ENCODE measurements at regions not wholly inside any gene's neighbourhood (a gene's known extent, or its start where the extent isn't known, plus 50 kb on each side); places are given as distances from the start of the nearest gene placed in this dataset.
"Not testable (repeated sequence)": the region's sequence is repeated elsewhere in the genome, so short reads cannot be mapped to it uniquely, and the experiment has no call there.

- H3K4me3 ChIP-seq: no peak overlapping the region
- intact Hi-C loops (cut with DNase I): no loop called here
- TF ChIP-seq, protein P1, sequence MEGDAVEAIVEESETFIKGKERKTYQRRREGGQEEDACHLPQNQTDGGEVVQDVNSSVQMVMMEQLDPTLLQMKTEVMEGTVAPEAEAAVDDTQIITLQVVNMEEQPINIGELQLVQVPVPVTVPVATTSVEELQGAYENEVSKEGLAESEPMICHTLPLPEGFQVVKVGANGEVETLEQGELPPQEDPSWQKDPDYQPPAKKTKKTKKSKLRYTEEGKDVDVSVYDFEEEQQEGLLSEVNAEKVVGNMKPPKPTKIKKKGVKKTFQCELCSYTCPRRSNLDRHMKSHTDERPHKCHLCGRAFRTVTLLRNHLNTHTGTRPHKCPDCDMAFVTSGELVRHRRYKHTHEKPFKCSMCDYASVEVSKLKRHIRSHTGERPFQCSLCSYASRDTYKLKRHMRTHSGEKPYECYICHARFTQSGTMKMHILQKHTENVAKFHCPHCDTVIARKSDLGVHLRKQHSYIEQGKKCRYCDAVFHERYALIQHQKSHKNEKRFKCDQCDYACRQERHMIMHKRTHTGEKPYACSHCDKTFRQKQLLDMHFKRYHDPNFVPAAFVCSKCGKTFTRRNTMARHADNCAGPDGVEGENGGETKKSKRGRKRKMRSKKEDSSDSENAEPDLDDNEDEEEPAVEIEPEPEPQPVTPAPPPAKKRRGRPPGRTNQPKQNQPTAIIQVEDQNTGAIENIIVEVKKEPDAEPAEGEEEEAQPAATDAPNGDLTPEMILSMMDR (IDR thresholded peaks at IDR 0.05): no peak
Observed at GRCh38 chr2:2645162-2645855, 314.2 kb upstream of the MYT1L start.

DNA sequence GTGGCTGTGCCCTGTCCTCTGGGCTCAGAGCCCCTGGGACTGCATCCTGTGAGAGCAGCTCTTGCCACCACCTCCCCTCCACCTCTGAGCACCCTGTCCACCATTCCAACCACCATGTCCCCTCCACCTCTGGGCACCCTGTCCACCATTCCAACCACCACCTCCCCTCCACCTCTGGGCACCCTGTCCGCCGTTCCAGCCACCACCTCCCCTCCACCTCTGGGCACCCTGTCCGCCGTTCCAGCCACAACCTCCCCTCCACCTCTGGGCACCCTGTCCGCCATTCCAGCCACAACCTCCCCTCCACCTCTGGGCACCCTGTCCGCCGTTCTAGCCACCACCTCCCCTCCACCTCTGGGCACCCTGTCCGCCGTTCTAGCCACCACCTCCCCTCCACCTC, 313.7 kb upstream of the MYT1L start:
- intact Hi-C loops (cut with DNase I): not testable (repeated sequence)

More at GRCh38 chr2:2645162-2645855, 314.2 kb upstream of the MYT1L start:
- peaks cover 4 to 40% (median 5%) of the 10 kb centered on the region in 3 donors for H3K4me1 ChIP-seq
- 86 to 94% methylated on average over 4 to 6 of the region's 19 CpGs for WGBS, 2 donors
- no peaks in the 10 kb centered on the region for H3K9me3 ChIP-seq
- DNase-seq: no peak
- H3K27me3 ChIP-seq: no peaks in the 10 kb centered on the region
- H3K27ac ChIP-seq: no peak overlapping the region
- H3K36me3 ChIP-seq: no peaks in the 10 kb centered on the region

DNA sequence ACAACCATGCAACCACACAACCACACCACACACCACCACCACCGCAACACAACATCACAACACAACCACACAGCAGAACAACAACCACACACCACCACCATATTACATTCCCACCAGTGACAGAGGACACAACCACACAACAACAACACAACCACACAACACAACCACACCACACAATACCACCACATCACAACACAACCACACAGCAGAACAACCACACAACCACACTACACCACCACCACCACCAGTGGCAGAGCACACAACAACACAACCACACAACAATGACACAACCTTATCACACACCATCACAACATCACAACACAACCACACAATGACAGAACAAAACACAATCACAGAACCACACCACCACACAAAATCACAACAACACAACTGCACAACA, 313.0 kb upstream of the MYT1L start:
- H3K27me3 ChIP-seq: peaks cover 0 to 6% (median 0%) of the 10 kb centered on the region in 4 donors
- H3K27ac ChIP-seq: no peak overlapping the region
- intact Hi-C loops (cut with DNase I): no loop called here
- H3K4me3 ChIP-seq: no peak overlapping the region
- no peaks in the 10 kb centered on the region for H3K36me3 ChIP-seq
- H3K9me3 ChIP-seq: no peaks in the 10 kb centered on the region
- peaks cover 4 to 51% (median 5%) of the 10 kb centered on the region in 3 donors for H3K4me1 ChIP-seq
- TF ChIP-seq POLR2A (IDR thresholded peaks at IDR 0.05): no peak
- TF ChIP-seq, protein P1 (IDR thresholded peaks at IDR 0.05): no peak
- WGBS, 2 donors: 63% methylated on average over 1 of the region's 1 CpG; no CpG with 5 or more reads in 1 of the 2 donors
- DNase-seq: no peak

More for the DNA sequence above, 313.7 kb upstream of the MYT1L start:
- not testable (repeated sequence) for DNase-seq, H3K36me3 ChIP-seq, H3K27me3 ChIP-seq, H3K4me3 ChIP-seq, H3K9me3 ChIP-seq, H3K27ac ChIP-seq
- H3K4me1 ChIP-seq: peaks cover 4 to 45% (median 5%) of the 10 kb centered on the region in 3 donors
- WGBS, 2 donors: 70 to 80% methylated on average over 7 to 9 of the region's 9 CpGs

GRCh38 chr2:2642906-2643890, 312.1 kb upstream of the MYT1L start:
- 90 to 91% methylated on average over 11 to 14 of the region's 29 CpGs for WGBS, 2 donors
- Histone ChIP-seq H3K4me3 (no peak overlapping the region), H3K4me1 (peaks cover 4 to 51% (median 5%) of the 10 kb centered on the region in 3 donors), H3K27me3 (peaks cover 0 to 13% (median 0%) of the 10 kb centered on the region in 4 donors), H3K9me3 (no peaks in the 10 kb centered on the region), H3K27ac (no peak overlapping the region), H3K36me3 (no peaks in the 10 kb centered on the region)
- no peak for DNase-seq
- intact Hi-C loops (cut with DNase I): no loop called here
- no peak for TF ChIP-seq POLR2A (IDR thresholded peaks at IDR 0.05)
- TF ChIP-seq, protein P1 (IDR thresholded peaks at IDR 0.05): no peak

DNA sequence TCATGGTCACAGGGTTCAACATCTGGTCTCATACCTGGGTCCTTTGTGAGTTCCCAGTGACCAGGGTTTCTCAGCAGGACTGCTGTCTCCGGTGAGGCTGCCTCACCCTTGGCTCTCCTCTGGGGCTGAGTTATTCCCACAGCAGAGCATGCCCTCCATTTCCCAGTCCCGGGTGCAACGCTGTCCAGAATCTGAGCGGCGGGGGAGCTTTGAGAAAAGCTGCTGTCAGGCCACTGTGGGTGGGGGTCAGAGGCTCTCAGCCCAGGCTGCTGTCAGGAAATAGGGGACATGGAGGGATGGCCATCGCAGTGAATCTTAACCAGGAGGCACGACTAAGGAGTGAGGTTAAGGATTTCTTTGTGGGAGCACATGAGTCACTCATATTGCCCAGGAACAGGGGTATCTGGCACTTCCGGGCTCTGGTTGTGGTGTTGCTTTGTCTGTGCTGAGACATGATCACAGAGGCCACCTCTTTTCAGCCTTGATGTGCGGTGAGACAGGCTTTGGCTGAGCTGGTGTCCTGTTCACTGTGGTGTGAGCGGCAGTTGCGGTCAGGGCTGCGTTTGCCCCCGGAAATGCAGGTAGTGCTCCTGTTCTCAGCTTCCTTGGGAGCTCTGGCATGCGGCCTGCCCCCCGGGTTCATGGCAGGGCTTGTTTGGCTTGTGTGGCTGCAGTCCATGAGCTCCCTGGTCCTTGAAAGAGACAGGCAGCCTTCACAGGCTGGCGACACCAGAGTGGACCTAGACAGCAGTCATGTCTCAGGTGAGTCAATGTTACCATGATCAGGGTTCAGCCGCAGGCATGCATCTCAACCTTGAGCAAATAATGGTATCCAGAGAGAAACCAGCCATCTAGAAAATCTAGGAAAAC, 310.7 kb upstream of the MYT1L start:
- intact Hi-C loops (cut with DNase I): no loop called here
- no peaks in the 10 kb centered on the region for H3K9me3 ChIP-seq
- WGBS, 2 donors: 64 to 89% methylated on average over 1 to 3 of the region's 17 CpGs
- H3K27ac ChIP-seq: no peak overlapping the region
- no peak for DNase-seq
- TF ChIP-seq, protein P1 (IDR thresholded peaks at IDR 0.05): no peak
- no peak for TF ChIP-seq POLR2A (IDR thresholded peaks at IDR 0.05)
- peaks cover 0 to 16% (median 0%) of the 10 kb centered on the region in 4 donors for H3K27me3 ChIP-seq
- no peak overlapping the region for H3K4me3 ChIP-seq
- H3K4me1 ChIP-seq: peaks cover under 1 to 42% (median 5%) of the 10 kb centered on the region in 3 donors
- no peaks in the 10 kb centered on the region for H3K36me3 ChIP-seq
